ENCODE measurements at regions not wholly inside any gene's neighbourhood (a gene's known extent, or its start where the extent isn't known, plus 50 kb on each side); places are given as distances from the start of the nearest gene placed in this dataset.

DNA sequence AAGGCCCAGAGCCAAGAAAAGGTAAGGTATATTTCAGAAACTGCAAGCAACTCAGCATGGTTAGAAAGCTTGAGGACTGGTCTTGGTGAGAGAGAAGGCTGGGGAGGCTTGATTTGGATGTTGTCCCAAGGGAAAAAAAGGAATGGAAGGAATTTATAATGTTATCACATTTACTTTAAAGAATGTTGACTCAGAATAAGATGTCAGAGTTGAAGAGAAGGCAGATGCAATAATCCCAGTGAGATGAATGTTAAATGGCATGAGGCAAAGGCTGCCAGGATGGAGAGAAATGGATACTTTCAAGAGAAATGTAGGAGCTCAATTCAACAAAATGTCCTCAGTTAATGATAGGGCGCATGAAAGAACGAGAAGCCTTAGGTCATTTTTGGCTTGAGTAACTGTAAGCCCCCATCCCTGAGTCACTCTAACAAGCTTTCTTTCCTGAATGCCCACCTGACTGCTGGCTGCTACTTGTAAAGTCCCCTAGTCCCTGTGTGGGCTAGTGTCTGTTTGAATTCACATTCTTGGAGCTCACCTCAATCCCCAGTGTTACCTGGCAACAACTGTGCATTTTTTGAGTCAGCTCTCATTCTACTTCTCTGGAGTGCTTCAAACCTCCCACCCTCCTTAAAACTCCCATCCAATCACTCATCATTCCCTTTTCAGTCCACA is 103.0 kb upstream of the TAPT1 start:
- TF ChIP-seq, protein P1, sequence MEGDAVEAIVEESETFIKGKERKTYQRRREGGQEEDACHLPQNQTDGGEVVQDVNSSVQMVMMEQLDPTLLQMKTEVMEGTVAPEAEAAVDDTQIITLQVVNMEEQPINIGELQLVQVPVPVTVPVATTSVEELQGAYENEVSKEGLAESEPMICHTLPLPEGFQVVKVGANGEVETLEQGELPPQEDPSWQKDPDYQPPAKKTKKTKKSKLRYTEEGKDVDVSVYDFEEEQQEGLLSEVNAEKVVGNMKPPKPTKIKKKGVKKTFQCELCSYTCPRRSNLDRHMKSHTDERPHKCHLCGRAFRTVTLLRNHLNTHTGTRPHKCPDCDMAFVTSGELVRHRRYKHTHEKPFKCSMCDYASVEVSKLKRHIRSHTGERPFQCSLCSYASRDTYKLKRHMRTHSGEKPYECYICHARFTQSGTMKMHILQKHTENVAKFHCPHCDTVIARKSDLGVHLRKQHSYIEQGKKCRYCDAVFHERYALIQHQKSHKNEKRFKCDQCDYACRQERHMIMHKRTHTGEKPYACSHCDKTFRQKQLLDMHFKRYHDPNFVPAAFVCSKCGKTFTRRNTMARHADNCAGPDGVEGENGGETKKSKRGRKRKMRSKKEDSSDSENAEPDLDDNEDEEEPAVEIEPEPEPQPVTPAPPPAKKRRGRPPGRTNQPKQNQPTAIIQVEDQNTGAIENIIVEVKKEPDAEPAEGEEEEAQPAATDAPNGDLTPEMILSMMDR (IDR thresholded peaks at IDR 0.05), result no peak
- TF ChIP-seq POLR2A (IDR thresholded peaks at IDR 0.05), result no peak
